ENCODE measurements at regions not wholly inside any gene's neighbourhood (a gene's known extent, or its start where the extent isn't known, plus 50 kb on each side); places are given as distances from the start of the nearest gene placed in this dataset.
A peak's percentile ranks its signal among the peaks of the same experiment; 100 is the strongest.

DNA sequence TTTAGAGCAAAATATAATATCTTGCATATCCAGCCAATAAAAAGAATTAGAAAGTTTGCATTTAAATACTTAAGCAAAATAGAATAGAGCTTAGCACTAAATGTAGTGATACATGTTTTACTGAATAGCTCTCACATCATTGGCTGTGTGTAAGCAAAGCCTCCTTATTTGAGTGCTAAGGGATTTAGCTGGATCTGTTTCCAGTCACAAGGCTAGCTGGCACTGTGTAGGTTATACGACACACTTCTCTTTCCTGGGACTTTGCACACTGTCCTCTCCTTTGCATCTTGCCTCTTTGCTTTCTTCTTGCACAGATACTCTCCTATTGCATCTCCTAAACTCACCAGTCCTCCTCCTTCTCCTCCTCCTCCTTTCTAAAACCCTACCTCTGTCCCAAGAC is 423.8 kb downstream of the KLF5 start:
- no peak for DNase-seq

DNA sequence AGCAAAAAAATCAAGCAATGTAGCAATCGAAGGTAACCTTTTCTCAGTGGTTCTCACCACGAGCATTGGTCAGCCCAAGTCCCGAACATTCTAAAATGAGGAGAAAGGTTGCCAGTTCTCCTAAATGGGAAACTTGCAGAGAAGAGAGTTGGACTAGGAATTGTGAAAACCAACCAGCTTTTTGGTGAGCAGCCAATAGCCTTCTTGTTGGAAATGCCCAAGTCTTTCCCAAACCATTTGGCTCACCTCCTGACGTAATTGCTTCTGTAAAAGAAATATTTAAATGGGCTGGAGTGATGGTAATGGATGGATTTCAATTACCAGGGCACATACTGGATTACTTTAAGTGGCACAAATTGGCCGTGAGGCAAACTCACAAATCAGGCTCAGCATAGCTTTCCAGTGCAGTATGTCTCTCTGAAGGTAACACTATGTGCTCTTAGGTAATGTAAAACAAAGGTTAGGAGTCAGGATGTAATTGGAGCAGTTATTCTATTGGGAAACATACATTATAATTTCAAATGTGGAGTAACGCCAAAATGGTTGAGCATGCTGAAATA is 423.2 kb downstream of the KLF5 start:
- no peak for DNase-seq

DNA sequence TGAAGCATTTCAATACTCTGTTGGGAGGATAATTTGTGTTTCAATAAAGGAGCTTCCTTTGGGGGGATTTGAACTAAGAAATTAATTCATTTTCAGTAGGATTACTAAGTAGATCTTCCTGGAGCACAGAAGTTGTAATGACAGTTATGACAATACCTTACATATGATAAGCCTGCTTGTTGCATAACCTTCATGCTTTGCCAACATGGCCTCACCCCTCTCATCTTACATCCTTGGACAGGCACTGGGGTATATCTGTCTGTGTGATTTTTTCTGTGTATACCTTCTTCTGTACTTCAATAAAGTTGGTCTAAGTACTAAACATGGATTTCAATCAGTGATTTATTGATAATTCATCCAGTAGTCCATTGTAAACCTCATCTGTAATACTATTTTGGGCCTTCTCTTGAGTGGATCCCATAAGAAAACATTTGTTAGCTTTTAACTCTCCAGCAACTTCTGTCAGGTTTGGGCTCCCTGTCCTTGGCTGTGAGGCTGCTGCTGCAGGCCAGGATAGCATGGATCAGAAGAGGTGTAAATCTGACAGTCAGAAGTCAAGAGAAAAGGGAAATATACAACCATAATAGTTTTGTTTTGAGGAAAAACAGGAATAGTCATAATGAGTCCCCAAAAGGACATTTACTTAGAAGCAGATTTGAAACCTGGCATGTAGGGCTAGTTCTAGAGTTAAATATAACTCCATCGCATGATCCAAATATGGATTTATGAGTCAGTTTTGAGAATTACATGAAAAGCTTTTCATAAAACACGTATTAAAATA is 422.2 kb downstream of the KLF5 start:
- no peak for DNase-seq

DNA sequence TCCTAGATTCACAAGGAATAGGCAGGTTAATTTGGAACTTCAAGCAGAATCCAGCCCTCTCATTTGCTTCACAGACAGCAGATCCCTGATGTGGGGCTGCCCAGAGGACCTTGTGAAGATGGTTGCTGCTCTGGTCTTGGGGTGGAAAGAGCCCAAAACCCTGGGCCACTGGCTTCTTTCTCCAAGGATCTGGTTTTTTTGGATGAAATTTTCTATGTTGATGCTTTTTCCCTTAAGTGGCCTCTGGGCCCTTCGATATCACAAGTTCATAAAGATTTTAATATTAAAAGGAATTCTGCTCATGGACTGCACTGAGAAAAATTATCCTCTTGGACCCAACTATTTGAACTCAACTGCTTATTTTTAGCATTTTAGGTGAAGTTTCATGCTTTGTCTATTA is 421.1 kb downstream of the KLF5 start:
- DNase-seq = no peak

DNA sequence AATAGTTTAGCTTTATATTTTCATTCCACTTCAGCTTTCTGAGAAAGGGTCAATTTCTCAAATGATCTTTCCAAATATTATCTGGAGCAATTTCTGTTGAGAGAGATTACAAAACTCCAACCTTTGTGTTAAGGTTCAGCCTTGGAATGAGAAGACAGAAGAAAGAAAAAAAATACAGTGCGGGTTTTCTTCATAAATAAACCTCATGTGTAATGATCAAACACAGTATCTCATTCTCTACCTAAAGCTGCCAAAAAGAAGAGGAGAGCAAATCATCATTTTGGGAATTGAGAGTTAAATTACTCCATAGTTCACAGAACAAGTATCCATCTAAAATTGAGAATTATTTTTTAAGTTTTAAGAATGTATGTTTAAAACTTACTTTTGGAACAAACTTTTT is 420.5 kb downstream of the KLF5 start:
- DNase-seq = no peak

DNA sequence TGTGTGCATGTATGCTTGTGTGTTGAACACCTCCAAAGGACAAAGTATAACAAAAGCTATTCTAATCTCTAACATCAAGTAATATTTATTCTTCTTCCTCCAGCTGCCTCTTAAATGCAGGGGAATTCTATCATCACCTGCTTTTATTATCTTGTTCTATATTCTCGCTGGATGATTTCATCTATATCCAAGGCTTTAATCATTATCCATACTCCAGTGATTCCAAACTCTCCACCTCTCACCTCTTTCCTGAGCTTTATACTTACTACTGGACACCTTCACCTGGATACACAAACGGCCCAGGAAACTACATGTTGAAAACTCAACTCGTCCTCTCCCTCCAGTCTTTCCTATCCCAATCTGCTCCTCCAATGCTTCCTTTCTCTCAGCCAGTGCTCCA is 418.6 kb downstream of the KLF5 start:
- no peak for DNase-seq

DNA sequence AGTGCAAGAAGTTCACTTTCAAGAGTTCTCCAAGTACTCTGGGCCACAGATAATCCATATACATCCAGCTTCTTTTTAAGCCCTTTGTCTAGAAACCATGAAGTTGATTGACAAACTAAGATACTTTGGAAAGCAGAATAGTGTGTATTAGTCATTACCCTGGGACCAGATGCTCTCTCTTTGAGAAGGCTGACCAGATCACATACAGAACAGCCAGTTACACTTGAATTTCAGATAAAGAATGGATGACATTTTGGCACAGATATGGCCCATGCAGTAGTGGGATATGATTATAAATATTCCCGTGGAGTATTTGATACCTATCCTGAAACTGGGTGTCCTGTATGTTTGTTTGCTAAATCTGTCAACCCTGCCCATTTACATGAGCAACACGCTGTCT is 414.2 kb downstream of the KLF5 start:
- DNase-seq = no peak

DNA sequence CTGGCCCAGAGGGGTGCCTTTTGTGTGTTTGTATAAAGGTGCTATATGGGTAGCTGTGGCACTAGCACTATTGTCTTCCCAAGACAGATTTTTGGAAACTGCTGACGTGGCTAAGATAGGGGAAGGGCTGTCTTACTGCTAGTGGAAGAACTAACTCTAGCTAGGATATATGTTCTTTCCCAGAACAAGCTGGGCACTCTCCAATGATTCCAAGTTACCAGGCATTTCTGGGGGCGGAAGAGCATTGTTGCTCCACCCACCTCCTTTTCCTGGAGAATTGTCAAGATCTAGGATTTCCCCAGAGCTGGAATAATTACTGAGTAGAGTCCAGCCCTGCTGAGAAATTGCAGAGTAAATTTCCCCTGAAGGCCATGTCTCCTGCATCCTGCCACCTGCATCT is 408.3 kb downstream of the KLF5 start:
- peak; percentile 13 for DNase-seq

DNA sequence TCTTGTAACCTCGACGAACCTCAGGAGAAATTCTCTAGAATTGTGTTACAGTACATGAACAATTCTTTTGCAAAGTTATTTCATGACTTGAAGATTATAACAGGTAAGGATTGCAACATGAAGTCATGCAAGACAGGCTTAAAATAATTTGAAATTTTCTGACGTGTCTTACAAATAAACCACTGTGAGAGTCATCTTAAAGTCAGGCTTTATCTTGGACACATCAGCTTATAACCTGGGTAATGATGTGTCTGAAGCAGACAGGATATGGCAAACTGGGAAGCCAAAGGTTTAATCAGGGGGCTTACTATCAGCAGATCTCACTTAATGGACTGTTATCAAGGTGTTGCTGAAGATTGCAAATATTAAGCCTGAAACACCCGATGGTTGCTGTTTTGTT is 407.8 kb downstream of the KLF5 start:
- no peak for DNase-seq

DNA sequence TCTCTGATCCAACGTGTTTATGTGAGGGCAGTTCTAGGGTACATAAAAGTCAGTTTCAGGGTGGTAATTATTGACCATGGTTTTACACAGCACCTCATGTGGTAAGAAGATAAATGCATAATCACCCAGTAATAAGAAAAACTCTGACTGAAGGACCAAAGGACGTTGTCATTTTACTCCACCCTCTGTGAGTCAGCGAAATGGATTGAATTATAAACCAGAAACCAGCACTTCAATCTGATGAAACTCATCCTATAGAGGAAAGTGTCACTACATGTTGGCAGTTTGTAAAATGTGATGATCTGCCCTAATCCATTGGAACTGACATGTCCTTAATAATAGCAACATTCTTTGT is 406.8 kb downstream of the KLF5 start:
- DNase-seq = peak; percentile 68

DNA sequence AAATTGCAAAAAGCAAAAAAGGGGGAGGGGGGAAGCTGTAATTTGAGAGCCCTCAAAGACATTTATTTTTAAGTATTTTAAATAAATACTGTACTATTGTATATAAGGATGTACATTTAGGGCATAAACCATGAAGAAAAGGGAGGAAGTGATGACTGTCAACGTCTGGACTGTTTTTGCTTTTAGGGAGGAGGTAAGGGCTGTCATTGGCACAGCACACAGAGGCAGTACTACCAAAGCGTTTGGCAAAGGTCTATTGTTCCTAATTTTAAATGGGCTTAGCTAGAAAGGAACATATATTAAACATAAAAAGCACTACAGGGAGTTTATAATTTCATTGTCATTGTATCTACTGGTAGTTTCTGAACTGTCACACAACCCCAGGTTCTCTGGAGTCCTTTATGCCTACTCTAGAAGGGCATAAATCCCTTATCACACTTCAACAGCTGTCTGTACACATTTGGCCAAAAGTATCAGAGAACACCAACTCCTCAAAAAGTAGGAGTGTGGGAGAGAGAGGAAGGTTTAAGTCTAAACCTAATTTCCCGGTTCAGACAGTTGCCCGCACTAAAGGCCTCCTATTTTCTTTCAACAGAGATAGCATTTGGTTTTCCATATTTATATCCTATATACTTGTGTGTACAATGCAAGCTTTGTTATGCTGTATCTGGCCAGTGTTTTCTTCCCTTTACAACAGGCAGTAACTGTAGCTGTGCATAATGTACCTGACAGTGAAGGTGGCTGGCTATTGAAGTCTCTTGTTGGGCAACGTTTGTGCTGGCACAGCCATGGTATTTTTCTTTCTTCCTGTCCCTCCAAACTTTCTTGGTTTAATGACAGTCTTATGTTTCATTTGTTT is 406.2 kb downstream of the KLF5 start:
- no peak for DNase-seq

DNA sequence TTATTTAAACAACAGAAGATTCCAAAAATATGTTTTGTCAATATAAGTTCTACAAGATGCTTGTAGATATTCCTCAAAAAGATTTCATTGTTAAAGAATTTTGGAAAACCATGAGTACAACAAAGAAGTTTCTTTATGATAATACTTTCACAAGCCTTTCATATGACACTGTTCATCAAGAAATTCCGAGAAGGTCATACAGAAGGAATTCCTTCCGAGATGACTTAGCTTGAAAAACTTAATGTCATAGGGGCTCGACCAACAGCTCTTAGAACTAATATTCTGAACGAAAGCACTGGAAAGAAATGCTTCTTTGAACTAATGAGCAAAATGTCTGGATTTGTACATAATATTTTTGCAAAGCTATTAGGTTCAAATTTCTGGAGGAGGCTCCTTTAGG is 403.4 kb downstream of the KLF5 start:
- no peak for DNase-seq

DNA sequence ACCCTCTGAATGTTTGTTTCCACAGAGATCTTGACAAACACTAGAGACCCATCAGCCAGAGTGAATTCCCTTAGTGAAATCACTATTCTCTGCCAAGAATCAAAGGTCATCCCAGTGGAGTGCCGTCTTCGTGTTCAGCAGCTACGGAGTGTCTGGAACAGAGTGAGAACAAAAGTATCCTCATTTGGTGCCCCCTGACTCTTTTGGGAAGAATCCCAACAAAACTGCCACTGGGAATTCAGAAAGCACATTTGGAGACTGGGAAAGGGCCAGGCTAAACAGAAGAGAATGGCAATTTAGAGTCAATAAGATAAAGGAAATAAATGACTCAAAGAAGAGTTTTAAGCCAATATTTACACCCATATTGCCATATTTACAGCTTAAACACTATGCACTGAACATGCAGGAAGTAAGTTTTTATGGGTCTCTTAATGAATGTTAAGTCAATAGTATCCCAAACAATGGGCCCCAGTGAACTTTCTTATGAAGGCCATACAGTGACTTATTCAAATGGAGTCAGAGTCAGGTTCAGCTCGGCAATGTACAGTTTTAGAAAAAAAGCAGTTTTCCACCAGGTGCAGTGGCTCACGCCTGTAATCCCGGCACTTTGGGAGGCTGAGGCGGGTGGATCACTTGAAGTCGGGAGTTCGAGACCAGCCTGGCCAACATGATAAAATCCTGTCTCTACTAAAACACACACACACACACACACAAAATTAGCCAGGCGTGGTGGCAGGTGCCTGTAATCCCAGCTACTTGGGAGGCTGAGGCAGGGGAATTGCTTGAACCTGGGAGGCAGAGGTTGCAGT is 392.6 kb downstream of the KLF5 start:
- DNase-seq = no peak

DNA sequence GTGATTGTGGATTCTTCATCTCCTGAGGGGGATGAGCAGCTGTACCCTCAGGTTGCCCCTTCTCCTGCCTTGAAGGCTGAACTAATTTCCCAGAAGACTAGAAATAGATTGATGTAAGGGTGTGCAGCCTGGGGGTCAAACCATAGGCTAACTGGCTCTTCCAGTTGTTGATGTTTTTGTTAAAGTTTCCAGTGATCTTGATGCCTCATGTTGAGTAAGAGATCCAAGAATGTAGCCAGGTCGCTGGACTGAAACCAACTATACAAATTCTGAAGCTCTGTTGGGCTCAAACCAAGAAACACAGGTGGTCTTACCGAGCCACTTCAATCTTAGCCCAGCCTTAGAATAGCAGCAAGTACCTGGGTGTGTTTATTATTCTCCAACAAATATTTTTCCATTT is 391.8 kb downstream of the KLF5 start:
- no peak for DNase-seq

DNA sequence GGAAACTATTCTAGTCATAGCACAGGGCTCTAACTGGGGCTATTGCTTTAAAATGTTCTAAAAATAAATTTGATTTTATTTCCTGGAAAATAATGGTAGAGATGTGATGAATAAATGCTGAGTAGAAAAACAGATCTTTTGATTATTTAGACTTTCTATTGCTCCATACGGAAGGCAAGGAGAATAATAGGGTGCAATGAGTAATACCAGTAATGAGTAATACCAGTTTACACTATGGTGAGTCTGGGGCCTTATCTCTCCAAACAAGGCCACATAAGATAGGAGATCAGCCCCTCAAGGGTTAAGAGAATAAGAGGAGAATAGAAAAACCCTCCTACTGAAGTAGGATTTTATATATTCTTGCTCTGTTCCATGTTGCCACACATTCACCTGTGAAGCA is 390.4 kb downstream of the KLF5 start:
- DNase-seq = no peak

DNA sequence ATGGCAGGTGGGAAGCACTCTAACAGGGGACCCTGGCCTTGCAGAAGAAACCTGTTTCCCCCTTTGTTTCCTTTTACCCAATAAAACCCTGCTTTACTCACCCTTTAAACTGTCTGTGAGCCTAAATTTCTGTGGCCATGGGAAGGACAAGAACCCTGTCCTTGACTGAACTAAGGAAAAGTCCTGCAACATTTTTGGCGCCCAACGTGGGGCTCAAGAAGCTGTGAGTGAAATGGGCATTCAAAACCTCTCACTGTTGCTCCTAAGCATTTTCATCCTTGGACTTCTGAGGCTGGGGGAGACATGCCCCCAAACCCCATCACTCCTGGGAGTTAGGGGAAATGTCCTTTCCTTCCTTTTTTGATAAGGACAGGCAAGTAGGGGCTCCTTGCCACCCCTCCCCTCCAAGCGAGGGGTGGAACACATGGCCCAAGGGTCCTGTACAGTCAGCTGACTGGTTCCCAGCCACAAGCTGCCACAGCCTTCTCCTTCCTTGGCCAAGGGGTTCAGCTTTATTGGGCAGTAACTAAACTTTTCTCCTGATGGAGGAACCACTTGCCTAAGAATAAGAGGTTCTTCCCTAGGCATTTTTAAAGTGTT is 381.6 kb downstream of the KLF5 start:
- no peak for DNase-seq

DNA sequence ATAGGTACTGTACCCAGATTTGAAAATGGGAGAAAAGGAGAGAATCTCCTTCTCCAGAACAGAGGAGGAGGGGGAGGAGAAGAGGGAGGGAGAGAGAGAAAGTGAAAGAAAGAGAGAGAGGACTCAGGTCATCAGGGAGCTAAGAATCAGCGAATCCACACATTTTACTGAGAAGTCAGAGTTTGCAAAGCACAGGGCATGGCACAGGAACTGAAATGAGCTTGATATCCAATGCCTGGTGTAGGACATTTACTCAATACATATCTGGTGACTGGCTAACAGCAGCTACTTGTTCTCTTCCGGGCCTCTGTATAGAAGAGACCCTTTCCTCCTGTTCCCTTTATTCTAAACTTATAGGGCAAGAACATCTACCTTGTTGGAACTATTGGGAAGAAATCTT is 375.1 kb downstream of the KLF5 start:
- DNase-seq = no peak

DNA sequence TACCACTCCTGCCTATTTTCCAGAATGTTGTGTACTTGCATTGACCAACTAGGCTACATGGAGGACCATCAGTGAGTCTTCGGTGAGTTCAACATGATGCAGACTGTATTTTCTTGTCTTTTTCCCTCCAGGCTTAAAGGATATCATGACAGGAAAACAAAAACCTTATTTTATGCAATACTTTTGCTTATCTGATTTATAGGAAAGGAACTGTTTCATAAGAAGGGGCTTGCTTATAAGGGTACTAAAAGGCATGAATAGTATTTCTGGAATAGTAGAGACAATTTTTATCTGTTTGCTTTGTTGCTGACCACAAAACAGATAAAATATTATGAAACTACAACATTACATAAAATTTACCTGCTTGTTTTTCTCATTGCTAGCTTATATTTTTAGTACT is 374.7 kb downstream of the KLF5 start:
- no peak for DNase-seq

DNA sequence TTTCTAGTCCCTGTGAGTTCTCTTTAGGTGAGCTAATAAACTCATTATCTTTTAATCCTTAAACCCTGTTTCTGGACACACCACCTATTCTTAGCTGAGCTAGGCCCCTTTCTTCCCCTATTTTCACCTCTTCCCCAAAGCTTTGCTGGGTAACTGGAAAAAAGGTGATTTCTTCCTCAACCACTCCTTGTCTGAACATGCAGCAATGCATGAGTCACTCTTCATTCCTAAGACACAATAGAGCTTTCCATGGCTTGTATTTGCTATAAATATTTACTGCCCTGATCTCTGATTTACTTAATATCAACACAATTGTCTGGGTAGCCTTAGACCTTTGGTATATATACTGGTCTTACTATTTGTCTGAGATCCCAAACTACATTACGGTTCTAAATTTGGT is 370.9 kb downstream of the KLF5 start:
- peak; percentile 21 for DNase-seq

DNA sequence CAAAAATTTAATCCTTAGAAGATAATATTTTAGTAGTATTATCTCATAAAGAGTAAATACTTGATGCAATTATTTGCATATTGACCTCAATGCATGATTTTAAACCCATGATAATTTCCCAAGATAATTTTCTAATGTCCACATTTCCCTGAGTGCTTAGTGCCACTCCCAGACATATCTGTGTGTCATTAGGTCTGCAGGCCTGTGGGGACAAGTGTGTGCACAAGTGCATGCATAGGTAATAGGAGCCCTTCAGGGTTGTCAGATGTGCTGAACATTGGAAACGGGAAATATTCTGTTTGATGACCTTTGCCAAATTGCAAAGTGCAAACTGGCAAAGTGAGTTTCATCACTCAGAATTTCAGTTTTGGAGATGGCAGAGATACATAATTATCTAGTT is 369.9 kb downstream of the KLF5 start:
- no peak for DNase-seq

DNA sequence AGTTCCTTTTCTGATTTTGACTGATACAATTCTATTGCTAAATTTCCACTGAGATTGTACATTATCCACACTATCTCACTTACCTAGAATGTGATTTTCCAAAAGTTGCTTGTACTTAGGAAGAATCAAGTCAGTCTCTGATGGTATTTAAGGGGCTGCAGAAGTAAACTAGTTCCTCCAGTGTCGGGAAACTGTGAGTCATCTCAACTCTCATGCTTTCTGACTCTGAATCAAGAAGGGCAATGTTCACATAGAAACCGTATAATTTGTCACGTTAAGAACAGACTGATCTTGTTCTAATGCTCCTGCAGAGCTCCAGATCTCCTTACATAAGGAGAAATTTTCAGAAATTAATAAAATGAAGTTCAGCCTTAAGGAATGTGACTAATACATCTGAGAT is 369.3 kb downstream of the KLF5 start:
- DNase-seq = peak; percentile 66

DNA sequence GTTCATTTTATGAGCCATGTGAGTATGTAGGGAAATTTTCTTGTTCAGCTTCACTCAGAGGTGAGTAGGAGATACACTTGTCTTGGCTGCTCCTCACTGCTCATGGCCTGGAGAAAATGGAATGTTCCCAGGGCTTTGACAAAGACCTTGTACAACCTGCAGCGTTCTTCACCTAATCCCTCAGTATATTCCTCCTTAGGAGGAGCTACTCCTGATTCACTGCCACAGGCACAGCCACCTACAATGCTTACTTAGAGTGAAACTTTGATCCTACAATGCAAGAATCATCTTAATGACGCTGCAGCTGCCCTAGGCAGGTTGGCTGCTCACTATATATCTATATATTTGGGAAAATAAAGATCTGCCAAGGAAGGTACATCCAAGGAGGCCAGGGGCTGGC is 364.2 kb downstream of the KLF5 start:
- no peak for DNase-seq

DNA sequence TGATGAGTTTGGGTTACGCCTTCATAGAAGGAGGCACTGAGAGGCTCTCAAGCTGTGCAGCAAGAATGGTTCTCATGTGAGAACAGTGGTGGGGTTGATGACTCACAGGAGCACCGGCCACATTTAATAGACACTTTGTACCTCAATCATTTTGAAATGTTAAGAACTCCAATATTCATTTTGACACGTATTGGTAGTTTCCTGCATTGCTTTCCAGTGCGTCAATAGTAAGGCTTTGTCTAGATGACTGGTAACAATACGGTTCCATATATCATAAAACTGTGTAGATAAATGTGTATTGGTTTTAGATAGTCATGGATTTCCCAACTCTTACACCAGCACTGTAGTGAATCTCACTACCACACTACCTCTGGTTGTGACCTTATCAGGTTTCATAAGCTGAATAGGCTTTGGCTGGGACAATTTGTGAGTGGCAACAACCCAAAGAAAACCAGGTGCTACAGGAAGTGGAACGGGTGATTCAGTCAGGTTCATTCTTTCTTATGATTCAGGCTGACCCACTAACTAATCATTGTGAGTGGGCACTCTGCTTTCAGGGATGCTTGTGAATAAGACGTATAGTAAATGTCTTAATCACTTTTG is 362.6 kb downstream of the KLF5 start:
- DNase-seq = peak; percentile 35

Data from fibroblast of upper back skin (primary cell).